Nephron progenitor cell (in vitro differentiated cells): ENCODE measurements at regions not wholly inside any gene's neighbourhood (a gene's known extent, or its start where the extent isn't known, plus 50 kb on each side); places are given as distances from the start of the nearest gene placed in this dataset.

Experiments used
- DNase-seq: peaks from one replicate; pipeline ENCODE4 v3.0.0; 2021
- H3K27ac Mint-ChIP-seq: 2 replicates; pipeline ENCODE4 v1.8.0; 2021; ENCODE audit warnings: mild to moderate bottlenecking, moderate library complexity, mixed read lengths
- H3K27me3 Mint-ChIP-seq: 2 replicates; pipeline ENCODE4 v1.8.0; 2021; ENCODE audit warnings: mild to moderate bottlenecking, low read depth, mixed read lengths; ENCODE audit not compliant: poor library complexity
- H3K36me3 Mint-ChIP-seq: 2 replicates; pipeline ENCODE4 v1.8.0; 2021; ENCODE audit warnings: low read depth, mixed read lengths
- H3K4me1 Mint-ChIP-seq: 2 replicates; pipeline ENCODE4 v1.8.0; 2021; ENCODE audit warnings: mixed read lengths
- H3K4me3 Mint-ChIP-seq: 2 replicates; pipeline ENCODE4 v1.8.0; 2021; ENCODE audit warnings: mild to moderate bottlenecking, moderate library complexity, mixed read lengths
- H3K9me3 Mint-ChIP-seq: 2 replicates; pipeline ENCODE4 v1.8.0; 2021; ENCODE audit warnings: mild to moderate bottlenecking, moderate library complexity, mixed read lengths
- CTCF ChIP-seq: fragments of 200-600 bp; sonication (generic); IDR thresholded peaks from 2 replicates; pipeline ENCODE4 v1.5.0; 2021; ENCODE audit warnings: antibody characterized with exemption

- no peak overlapping the region for H3K27ac Mint-ChIP-seq
Observed at GRCh38 chr4:124862261-124862660, 149.7 kb upstream of the ANKRD50 start.

DNA sequence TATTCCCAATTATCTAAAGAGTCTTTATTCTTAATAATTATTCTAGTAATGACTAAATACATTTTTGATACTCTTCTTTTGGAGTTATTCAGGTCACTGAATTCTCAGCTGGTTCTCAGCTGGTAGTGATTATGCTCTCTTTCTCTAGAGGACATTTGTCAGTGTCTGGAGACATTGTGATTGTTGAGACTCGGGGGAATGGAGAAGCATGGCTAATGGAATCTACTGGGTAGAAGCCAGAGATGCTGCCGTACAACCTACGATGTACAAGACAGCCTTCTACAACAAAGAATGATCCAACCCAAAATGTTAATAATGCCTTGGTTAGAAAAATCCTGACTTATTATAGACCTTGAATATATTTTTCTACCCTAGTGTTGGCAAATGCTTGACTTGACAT is 149.2 kb upstream of the ANKRD50 start:
- no peaks in the 10 kb centered on the region for H3K27me3 Mint-ChIP-seq
- no peaks in the 10 kb centered on the region for H3K36me3 Mint-ChIP-seq
- peaks cover 14% of the 10 kb centered on the region for H3K4me1 Mint-ChIP-seq
- no peaks in the 10 kb centered on the region for H3K9me3 Mint-ChIP-seq
- H3K4me3 Mint-ChIP-seq = no peak overlapping the region
- no peak for TF ChIP-seq CTCF
- DNase-seq = no peak
- no peak overlapping the region for H3K27ac Mint-ChIP-seq

More at GRCh38 chr4:124862261-124862660, 149.7 kb upstream of the ANKRD50 start:
- peaks cover 14% of the 10 kb centered on the region for H3K4me1 Mint-ChIP-seq
- TF ChIP-seq CTCF = no peak
- H3K36me3 Mint-ChIP-seq = no peaks in the 10 kb centered on the region
- DNase-seq = no peak
- H3K27me3 Mint-ChIP-seq = no peaks in the 10 kb centered on the region
- H3K4me3 Mint-ChIP-seq = no peak overlapping the region
- H3K9me3 Mint-ChIP-seq = no peaks in the 10 kb centered on the region

DNA sequence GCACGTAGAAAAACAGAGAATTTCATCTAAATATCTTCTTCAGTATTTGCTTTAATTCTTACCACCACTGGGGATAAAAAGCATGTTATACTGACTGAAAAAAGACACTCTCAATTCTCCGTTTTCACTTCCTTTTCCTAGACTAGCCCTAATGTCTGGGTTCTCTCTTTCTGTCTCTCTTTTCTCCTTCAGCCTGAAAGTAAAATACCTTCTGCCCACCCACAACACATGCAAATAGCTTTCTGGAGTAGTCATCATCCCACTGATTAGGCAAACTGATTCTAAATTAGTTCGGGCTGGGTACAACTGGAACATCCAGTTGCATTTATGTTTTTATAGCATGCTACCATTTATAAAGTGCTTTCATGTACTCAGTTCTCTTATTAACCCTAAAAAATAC is 142.4 kb upstream of the ANKRD50 start:
- Mint-ChIP-seq H3K27ac (no peak overlapping the region), H3K4me1 (no peaks in the 10 kb centered on the region), H3K36me3 (no peaks in the 10 kb centered on the region), H3K9me3 (no peaks in the 10 kb centered on the region), H3K4me3 (no peak overlapping the region), H3K27me3 (no peaks in the 10 kb centered on the region)
- no peak for TF ChIP-seq CTCF
- DNase-seq = no peak

DNA sequence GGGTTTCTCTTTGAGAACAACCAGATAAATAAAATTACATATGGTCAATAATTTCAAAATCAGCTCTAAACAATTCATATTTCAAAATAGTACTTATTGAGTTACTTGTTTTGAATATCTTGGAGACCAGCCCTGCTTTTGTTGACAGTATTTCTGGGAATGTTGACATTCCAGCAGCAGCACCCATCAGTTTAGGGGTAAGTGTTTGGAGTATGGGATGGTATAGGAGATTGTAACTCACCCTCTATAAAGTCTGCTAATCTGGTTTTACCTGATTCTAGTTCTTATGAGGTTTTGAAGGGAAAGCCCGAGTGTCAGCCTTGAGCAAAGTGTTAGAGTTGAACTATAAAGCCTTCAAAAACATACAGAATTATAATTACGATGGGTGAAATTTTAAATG is 139.2 kb upstream of the ANKRD50 start:
- H3K36me3 Mint-ChIP-seq = no peaks in the 10 kb centered on the region
- DNase-seq = no peak
- no peak for TF ChIP-seq CTCF
- no peaks in the 10 kb centered on the region for H3K27me3 Mint-ChIP-seq
- no peaks in the 10 kb centered on the region for H3K4me1 Mint-ChIP-seq
- H3K27ac Mint-ChIP-seq = no peak overlapping the region
- H3K9me3 Mint-ChIP-seq = no peaks in the 10 kb centered on the region
- H3K4me3 Mint-ChIP-seq = no peak overlapping the region

- no peak for DNase-seq
- Mint-ChIP-seq H3K9me3 (peaks cover 25% of the 10 kb centered on the region), H3K4me3 (no peak overlapping the region), H3K27me3 (no peaks in the 10 kb centered on the region), H3K4me1 (no peaks in the 10 kb centered on the region), H3K27ac (no peak overlapping the region), H3K36me3 (peaks cover 15% of the 10 kb centered on the region)
- no peak for TF ChIP-seq CTCF
Observed at GRCh38 chr4:124846306-124846705, 133.8 kb upstream of the ANKRD50 start.

DNA sequence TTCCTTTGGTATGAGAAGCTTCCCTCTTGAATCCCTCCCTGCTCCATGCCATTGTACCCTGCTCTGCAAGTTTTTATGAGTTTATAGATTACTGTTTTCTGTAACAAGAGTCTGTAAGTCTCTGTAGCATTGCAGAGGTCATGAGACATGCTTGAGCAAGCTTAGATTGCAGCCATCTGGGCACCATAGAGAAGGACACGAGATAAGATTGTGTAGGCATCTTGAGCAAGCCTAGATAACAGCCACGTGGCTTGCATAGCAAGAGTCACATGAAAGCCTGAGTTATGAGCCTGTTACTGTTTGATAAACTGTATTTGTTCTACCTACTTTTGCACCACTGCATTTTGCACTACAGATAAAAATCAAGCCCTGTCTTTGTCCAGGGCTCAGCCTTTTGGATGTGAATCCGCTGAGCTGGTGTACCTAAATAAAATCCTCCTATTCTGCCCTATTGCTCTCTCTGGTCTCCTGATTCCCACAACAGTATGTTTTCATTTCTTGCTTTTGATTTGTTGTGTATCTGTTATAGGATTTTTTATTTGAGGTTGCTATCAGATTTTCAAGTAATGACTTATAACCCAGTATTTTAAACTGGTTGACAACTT is 127.4 kb upstream of the ANKRD50 start:
- Mint-ChIP-seq H3K4me1 (no peaks in the 10 kb centered on the region), H3K27ac (no peak overlapping the region), H3K36me3 (peaks cover 36% of the 10 kb centered on the region), H3K9me3 (peaks cover 71% of the 10 kb centered on the region), H3K4me3 (no peak overlapping the region), H3K27me3 (peaks cover 3% of the 10 kb centered on the region)
- no peak for TF ChIP-seq CTCF
- no peak for DNase-seq
